GM23248 (cell line): ENCODE measurements at regions not wholly inside any gene's neighbourhood (a gene's known extent, or its start where the extent isn't known, plus 50 kb on each side); places are given as distances from the start of the nearest gene placed in this dataset.

Experiments
- EZH2 ChIP-seq: fragments of 200-600 bp; sonication (generic); IDR thresholded peaks from 2 replicates; pipeline ENCODE4 v1.6.1; 2018; ENCODE audit warnings: antibody characterized with exemption, mild to moderate bottlenecking; ENCODE audit not compliant: insufficient read depth, poor library complexity, severe bottlenecking
- EZH2phosphoT487 ChIP-seq: fragments of 200-600 bp; sonication (generic); IDR thresholded peaks from 2 replicates; pipeline ENCODE4 v1.6.1; 2018; ENCODE audit warnings: antibody characterized with exemption, moderate library complexity, mild to moderate bottlenecking, low read depth; ENCODE audit not compliant: insufficient read depth

DNA sequence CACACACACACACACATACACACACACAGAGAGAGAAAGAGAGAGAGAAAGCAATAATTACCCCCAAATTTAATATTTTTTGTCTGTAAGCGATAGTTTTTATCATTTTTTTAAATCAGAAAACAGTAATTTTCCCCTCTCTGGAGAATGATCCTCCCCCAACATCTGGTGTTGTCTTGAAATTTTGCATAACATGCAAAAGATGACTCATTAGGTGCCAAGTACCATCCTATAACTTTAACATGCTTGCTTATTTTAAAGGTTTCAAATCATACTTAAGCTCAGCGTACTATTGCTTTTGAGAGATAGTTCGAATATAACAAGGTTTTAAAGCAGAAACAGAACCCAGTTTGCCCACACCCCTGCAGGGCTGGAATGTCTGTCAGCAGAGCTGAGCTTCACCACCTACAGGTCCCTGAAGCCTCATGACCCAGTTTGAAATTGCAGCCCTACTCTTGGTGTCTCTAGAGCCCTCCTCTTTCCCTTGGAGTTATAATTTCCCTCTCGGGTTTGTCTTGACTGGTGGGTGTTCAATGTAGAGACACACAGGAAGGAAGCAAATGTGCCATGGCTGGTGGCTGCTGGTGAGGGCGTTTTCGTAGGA, 175.0 kb upstream of the HS3ST1 start:
- no peak for TF ChIP-seq EZH2
- no peak for TF ChIP-seq EZH2phosphoT487
